Keratinocyte (primary cell): ENCODE measurements at regions not wholly inside any gene's neighbourhood (a gene's known extent, or its start where the extent isn't known, plus 50 kb on each side); places are given as distances from the start of the nearest gene placed in this dataset.

Experiments
- DNase-seq: peaks from one replicate; pipeline ENCODE4 v3.0.0-alpha.2; 2011; ENCODE audit warnings: low read depth, missing footprints, low spot score
- FAIRE-seq: peaks from 2 replicates; lab custom pipeline; 2011; peaks lifted over from hg19 to GRCh38; lab: Jason Lieb, UNC
- H2AFZ ChIP-seq: 2 replicates; pipeline ENCODE4 v1.6.0; 2012; ENCODE audit warnings: low read length, control low read depth, inconsistent platforms; ENCODE audit not compliant: control insufficient read depth
- H3K27ac ChIP-seq: 2 replicates; pipeline ENCODE4 v1.5.1; 2011; ENCODE audit warnings: low read length; ENCODE audit not compliant: control insufficient read depth, insufficient read depth
- H3K27me3 ChIP-seq: 3 replicates; pipeline ENCODE4 v1.6.0; 2011; ENCODE audit warnings: low read length; ENCODE audit not compliant: control insufficient read depth, insufficient read depth; ENCODE audit errors: extremely low read depth
- H3K36me3 ChIP-seq, 2 experiments: 2 replicates in 1 of 2; 3 replicates in 1 of 2; pipeline ENCODE4 v1.5.1; 2011; ENCODE audit warnings: low read length in 2 of 2, mild to moderate bottlenecking in 1 of 2; ENCODE audit not compliant: control insufficient read depth in 2 of 2, insufficient read depth in 2 of 2; ENCODE audit errors: extremely low read depth in 1 of 2
- H3K4me1 ChIP-seq: 3 replicates; pipeline ENCODE4 v1.5.1; 2011; ENCODE audit warnings: low read length; ENCODE audit not compliant: control insufficient read depth, insufficient read depth; ENCODE audit errors: extremely low read depth
- H3K4me2 ChIP-seq: 3 replicates; pipeline ENCODE4 v1.6.0; 2011; ENCODE audit warnings: low read depth, low read length; ENCODE audit not compliant: control insufficient read depth, insufficient read depth; ENCODE audit errors: extremely low read depth
- H3K4me3 ChIP-seq, 3 experiments: fragments of 200-600 bp in 1 of 3; sonication (generic) in 1 of 3; 2 replicates in 2 of 3; 3 replicates in 1 of 3; pipeline ENCODE4 v1.5.1; 2011 to 2016; ENCODE audit warnings: low read length in 3 of 3, mild to moderate bottlenecking in 3 of 3, control low read depth in 2 of 3, inconsistent platforms in 1 of 3, low read depth in 1 of 3, mixed read lengths in 1 of 3, mixed run types in 1 of 3, moderate library complexity in 1 of 3; ENCODE audit not compliant: control insufficient read depth in 2 of 3, insufficient read depth in 2 of 3; ENCODE audit errors: extremely low read depth in 1 of 3
- H3K79me2 ChIP-seq: 2 replicates; pipeline ENCODE4 v1.6.0; 2012; ENCODE audit warnings: low read length; ENCODE audit not compliant: control insufficient read depth, insufficient read depth
- H3K9ac ChIP-seq: 3 replicates; pipeline ENCODE4 v1.6.0; 2011; ENCODE audit warnings: low read length; ENCODE audit not compliant: control insufficient read depth, insufficient read depth; ENCODE audit errors: extremely low read depth
- H3K9me1 ChIP-seq: 3 replicates; pipeline ENCODE4 v1.6.0; 2011; ENCODE audit warnings: low read length; ENCODE audit not compliant: control insufficient read depth, insufficient read depth; ENCODE audit errors: extremely low read depth
- H3K9me3 ChIP-seq: 2 replicates; pipeline ENCODE4 v1.5.1; 2012; ENCODE audit warnings: low read depth, low read length; ENCODE audit not compliant: control insufficient read depth
- H4K20me1 ChIP-seq: 3 replicates; pipeline ENCODE4 v1.6.0; 2011; ENCODE audit warnings: low read length; ENCODE audit not compliant: control insufficient read depth, insufficient read depth; ENCODE audit errors: extremely low read depth
- EZH2 ChIP-seq: IDR thresholded peaks from one replicate; pipeline ENCODE4 v1.6.1; 2012; ENCODE audit warnings: inconsistent platforms, mild to moderate bottlenecking, low read length, moderate library complexity
- dilution Hi-C: fragments of 300-500 bp; cut with MboI; formaldehyde crosslinking; loops from one replicate; pipeline ENCODE4 v1.7.0; 2020; ENCODE audit warnings: low sequenced_read_pairs; ENCODE audit not compliant: extremely low pct_ligation_motif_present
- TF ChIP-seq, protein P1 (sequence below), 3 experiments: IDR thresholded peaks in 1 of 3; conservative IDR thresholded peaks in 1 of 3; optimal IDR thresholded peaks in 1 of 3; 2 replicates in 2 of 3; 3 replicates in 1 of 3; pipeline versions ENCODE3 to v1.5.1; 2011; ENCODE audit warnings: low read length in 3 of 3, mild to moderate bottlenecking in 3 of 3, moderate library complexity in 2 of 3, control low read depth in 1 of 3, inconsistent platforms in 1 of 3; ENCODE audit not compliant: insufficient read depth in 2 of 3; ENCODE audit errors: extremely low read depth in 1 of 3

GRCh38 chr16:9192746-9193145 lies 101.3 kb downstream of the HAPSTR1 start:
- H3K9me1 ChIP-seq, result no peaks in the 10 kb centered on the region
- no peak overlapping the region for H3K27ac ChIP-seq
- H2AFZ ChIP-seq, result no peak overlapping the region
- H4K20me1 ChIP-seq, result no peaks in the 10 kb centered on the region
- no peaks in the 10 kb centered on the region for H3K4me1 ChIP-seq
- DNase-seq, result no peak
- no peak for FAIRE-seq
- no peak for TF ChIP-seq EZH2
- TF ChIP-seq, protein P1, sequence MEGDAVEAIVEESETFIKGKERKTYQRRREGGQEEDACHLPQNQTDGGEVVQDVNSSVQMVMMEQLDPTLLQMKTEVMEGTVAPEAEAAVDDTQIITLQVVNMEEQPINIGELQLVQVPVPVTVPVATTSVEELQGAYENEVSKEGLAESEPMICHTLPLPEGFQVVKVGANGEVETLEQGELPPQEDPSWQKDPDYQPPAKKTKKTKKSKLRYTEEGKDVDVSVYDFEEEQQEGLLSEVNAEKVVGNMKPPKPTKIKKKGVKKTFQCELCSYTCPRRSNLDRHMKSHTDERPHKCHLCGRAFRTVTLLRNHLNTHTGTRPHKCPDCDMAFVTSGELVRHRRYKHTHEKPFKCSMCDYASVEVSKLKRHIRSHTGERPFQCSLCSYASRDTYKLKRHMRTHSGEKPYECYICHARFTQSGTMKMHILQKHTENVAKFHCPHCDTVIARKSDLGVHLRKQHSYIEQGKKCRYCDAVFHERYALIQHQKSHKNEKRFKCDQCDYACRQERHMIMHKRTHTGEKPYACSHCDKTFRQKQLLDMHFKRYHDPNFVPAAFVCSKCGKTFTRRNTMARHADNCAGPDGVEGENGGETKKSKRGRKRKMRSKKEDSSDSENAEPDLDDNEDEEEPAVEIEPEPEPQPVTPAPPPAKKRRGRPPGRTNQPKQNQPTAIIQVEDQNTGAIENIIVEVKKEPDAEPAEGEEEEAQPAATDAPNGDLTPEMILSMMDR (optimal IDR thresholded peaks at IDR 0.05 in 1 of 3, IDR thresholded peaks at IDR 0.05 in 1 of 3, conservative IDR thresholded peaks at IDR 0.05 in 1 of 3; ENCODE audit: extremely low read depth in 1 of 3, insufficient read depth in 2 of 3, low read length in 3 of 3), result no peak
- no peaks in the 10 kb centered on the region for H3K36me3 ChIP-seq
- no peak overlapping the region for H3K4me2 ChIP-seq
- H3K9ac ChIP-seq, result no peak overlapping the region
- no peak overlapping the region for H3K4me3 ChIP-seq
- dilution Hi-C loops, result no loop called here
- no peaks in the 10 kb centered on the region for H3K9me3 ChIP-seq
- no peaks in the 10 kb centered on the region for H3K27me3 ChIP-seq
- H3K79me2 ChIP-seq, result no peaks in the 10 kb centered on the region

- FAIRE-seq, result no peak
- no peak overlapping the region for H3K27ac ChIP-seq
- no peaks in the 10 kb centered on the region for H3K36me3 ChIP-seq
- TF ChIP-seq EZH2, result no peak
- TF ChIP-seq, protein P1 (optimal IDR thresholded peaks at IDR 0.05 in 1 of 3, IDR thresholded peaks at IDR 0.05 in 1 of 3, conservative IDR thresholded peaks at IDR 0.05 in 1 of 3; ENCODE audit: extremely low read depth in 1 of 3, insufficient read depth in 2 of 3, low read length in 3 of 3), result no peak
- no peak overlapping the region for H3K9ac ChIP-seq
- H3K9me3 ChIP-seq, result no peaks in the 10 kb centered on the region
- no peaks in the 10 kb centered on the region for H3K27me3 ChIP-seq
- no peaks in the 10 kb centered on the region for H3K9me1 ChIP-seq
- no peak overlapping the region for H3K4me2 ChIP-seq
- H3K4me1 ChIP-seq, result no peaks in the 10 kb centered on the region
- no peak overlapping the region for H3K4me3 ChIP-seq
- DNase-seq, result no peak
- H4K20me1 ChIP-seq, result no peaks in the 10 kb centered on the region
- no peak overlapping the region for H2AFZ ChIP-seq
- H3K79me2 ChIP-seq, result no peaks in the 10 kb centered on the region
- dilution Hi-C loops, result no loop called here
Measured at GRCh38 chr16:9195287-9195686, 103.8 kb downstream of the HAPSTR1 start.
